NCI-H146 (cell line): ENCODE measurements at regions not wholly inside any gene's neighbourhood (a gene's known extent, or its start where the extent isn't known, plus 50 kb on each side); places are given as distances from the start of the nearest gene placed in this dataset.

Experiments
- DNase-seq: peaks from one replicate; lab custom pipeline; 2025; lab: John Stamatoyannopoulos, UW

DNA sequence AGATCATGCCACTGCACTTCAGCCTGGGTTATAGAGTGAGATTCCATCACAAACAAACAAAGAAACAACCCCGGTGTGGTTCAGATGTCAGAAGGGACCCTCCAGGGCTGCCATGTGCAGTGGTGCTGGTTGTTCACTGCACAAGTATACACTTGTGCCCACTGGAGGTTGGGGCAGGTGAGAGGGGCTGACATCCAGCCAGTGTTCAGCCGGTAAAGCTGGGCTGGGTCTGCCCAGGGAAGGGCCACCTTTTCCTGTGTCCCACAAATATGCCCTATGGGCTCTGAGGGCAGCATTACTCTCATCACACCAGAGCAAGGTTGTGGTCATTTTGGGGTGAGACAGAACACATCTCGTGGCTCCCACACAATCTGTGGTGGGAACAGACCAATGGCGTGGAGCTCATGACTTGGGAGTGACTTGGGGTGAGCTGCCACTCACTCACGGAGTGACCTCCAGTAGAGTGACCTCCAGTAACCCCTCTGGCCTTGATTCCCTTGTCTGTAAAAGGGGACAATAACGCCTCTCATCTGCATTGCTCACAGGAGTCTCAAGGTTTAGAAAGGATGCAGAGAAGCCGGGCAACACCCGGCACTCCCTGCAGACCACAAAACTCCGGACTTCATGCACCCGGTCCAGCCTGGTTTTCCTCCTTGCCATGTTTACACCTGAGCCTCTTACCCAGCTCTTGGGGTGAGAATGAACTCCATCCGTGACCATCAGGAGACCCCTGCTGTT is 69.0 kb upstream of the VRK1 start:
- DNase-seq: no peak

DNA sequence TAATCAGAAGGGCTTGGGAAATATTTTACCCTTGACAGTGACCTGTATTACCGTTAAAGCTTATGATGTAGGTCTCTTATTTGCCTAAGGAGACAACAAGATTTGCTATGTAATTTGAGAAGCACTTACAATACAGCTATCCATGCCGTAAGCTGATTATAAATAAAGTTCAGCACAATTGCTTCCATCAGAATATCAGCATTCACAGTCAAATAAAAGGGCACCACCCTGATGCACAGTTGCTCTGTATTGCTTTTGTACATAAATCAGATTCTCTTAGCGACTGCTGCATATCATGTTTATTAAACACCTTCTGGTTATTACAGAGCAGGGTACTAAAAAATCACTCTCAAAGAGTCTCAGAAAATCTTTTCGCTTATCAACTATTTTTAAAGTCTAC is 67.3 kb upstream of the VRK1 start:
- DNase-seq: no peak

DNA sequence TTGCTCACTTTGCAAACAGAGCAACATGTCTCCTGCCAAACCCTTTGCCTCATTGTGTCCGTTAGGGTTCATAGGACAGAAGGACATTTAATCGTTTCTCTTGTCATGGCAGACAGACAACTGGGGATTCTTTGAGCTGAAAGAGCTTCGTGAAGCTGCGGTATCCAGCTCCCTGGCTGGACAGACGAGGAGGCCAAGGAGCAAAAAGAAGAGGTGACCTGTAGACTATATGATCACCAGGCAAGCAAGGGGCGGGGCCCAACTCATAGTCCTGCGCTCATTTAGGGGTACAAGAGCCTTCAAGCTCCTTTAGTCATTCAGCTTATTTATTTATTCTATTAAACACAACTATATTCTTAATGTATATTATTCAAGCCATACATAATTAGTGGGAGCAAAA is 66.8 kb upstream of the VRK1 start:
- DNase-seq: no peak

DNA sequence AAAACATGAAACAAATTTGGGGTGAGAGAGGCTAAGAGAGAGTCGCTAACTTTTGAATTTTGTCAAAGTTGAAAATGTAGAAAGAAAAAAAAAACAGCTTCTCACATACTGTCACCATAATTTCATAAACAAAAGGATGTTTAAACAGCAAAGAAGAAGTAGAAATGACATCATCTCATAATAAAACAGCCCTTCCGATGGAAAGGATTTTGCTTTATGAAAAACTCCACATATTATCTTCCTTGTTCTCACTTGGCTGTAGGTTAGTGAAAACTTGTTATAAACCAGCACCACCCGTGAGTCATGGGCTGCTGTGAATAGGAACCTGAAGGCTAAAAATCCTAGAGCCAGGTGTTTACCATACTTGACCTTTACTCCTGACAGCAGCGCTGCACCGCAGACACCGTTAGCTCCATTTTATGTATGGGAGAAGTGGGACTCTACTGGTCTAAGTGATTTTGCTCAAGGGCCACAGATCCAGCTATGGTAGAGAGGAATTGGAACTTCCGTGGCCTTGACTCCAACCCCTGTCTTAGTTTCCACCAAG is 63.0 kb upstream of the VRK1 start:
- no peak for DNase-seq

DNA sequence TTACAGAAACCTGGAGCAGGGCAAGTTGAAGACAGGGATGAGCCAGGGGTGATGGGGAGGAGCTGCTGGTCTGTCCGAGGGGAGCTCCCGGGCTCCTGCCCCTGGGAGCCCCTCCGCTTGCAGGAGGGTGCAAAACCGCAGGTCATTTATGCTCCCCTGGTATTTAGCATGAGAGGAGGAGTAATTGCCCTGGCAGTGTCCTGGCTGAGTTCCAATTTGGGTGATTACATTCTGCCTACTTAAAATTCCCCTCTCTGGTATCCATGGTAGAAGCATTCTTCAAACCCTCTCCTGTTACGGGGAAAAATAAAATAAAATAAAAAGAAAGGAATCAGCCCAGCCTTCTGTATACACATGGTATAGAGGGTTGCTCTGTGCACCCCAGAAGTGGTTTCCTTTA is 61.7 kb upstream of the VRK1 start:
- DNase-seq: peak; percentile 26

DNA sequence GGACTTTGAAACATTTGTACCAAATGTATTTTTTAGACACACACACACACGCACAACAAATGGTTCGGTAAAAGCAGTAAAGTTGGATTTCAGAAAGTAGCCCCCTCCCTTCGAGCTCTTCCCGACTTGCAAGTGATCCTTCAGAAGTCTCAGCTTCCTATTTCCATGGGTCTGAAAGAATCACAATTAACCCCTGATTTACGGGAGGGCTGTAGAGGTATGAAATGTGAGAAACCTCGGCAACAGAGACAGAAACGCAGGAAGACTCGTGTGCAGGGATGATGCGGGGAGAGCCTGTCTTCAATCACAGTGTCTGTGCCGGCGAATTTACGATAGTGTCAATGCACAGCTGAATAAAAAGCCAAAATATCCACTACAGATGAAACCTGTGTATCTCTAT is 60.7 kb upstream of the VRK1 start:
- no peak for DNase-seq

DNA sequence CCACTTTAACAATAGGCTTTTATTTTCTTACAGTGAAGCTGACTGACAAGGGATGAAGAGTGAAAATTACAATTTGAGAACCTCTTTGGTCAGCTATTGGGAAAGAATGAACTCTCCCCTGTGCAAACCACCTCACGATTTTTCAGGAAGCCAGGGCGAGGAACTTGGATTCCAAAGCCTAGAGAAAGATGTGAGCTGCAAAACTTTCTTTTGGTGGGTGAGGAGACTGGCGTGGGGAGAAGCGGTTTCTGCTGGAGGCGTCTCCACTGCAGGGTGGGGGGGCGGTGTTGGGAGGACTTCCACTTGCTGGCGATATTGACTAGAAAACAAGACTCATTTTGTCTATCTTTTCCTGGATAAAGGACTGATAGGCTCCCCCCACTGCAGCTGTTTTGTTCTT is 59.3 kb upstream of the VRK1 start:
- DNase-seq: no peak

DNA sequence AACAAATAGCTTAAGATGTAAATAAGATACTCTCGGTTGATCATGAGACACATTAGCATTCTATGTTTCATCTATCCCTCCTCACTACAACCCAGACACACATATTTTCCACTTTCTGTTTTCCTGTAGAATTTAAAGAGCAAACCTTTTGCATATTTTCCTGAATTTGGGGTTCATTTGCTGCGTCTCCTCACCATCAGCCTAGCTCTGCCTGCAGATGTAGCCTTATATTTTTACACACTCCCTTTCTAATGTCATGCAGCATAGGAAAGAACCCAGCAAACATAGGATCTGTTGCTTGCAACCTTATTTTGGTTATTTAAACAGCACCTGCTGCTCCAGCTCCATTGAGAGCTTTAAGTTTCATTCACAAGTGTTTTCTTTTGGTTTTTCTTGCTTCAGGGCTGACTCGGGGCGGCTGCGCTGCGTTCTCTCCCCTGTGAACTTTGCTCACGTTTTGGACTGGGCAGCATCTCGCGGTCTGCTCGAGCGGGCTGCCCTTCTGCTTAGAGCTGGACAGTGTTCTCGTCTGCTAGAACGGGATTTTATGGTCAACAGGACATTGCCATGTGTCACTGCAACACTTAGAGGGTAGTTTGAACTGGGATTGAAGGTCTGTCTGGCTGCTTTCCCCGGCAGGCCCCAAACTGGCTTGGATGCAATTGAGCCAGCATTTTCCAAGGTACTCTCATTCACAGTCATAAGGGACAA is 57.8 kb upstream of the VRK1 start:
- DNase-seq: no peak

DNA sequence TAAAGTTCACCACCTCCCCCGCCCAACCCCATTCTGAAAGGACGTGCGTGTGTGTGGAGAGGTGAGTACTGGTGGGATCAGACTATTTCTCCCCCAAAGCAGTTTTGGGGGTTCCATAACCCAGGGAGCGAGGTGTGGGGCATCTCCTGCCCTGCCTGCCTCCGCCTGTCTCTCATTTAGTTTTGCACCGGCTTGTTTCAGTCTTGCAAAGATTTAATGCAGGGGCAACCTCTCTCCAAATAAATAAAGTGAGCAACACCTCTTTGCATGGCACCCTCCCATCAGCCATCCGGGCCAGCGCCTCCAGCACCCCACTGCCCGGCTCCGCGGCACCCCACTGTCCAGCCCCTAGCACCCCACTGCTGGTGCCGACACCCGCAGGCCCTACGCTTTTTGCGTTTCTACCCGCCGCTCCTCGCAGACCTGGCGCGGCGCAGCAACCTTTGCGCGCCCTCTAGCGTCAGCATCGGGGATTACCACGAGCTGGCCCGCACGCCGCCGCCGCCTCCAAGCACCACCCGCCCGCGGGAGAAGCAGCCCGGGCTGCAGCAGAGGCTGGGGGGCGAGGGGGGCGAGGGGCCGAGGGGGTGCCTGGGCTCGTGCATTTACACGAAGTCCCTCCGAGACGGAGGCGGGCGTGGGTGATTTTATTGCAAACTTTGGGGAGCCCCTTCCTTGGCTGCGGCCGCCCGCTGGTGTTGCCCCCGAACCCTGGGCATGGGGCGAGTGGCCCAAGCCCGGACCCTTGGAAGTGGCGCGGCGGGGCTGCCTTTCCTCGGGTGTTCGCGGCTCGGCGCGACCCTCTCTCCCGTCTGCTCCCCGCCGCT is 55.8 kb upstream of the VRK1 start:
- DNase-seq: peak; percentile 27

DNA sequence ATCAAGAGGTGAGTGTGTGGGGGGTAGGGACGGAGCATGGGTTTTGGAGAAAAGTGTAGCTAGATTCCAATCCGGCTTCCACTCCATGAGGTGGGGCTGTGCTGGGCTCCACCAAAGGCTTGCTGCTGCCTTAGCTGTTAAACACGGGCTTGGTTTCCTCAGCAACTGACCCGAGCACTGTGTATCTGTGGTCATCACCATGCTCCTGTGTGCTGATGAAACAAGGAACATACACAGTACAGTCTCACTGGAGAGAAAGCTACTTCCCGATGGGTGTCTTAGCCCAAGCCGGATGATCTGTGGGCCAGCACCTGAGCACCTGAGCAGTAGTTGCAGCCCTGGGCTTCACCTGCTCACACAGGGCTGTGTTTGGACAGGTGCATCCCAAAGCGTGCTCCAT is 52.9 kb upstream of the VRK1 start:
- no peak for DNase-seq

DNA sequence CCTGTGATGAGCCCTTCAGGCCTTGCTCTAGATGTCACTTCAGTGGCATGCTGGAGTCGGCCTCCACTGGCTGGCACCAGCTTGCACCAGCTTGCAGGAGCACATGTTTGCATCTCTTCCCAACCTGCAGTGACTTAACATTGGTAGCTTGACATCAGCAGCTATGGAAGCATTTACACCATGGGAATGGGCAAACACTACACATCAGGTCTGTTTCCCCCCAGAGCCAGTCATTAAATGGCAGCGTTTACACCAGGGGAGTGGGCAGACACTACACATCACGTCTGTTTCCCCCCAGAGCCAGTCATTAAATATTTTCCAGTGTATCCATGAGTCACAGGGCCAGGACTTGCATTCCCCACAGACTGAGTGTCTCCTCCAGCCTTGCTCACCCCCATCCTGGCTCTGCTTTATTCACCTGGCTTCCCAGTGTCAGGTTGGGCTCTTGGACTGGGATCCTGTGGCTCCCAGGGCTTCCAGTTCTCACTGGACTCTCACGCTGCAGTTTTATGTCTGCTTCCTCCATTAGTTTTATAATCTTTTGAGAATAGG is 51.6 kb upstream of the VRK1 start:
- DNase-seq: no peak

DNA sequence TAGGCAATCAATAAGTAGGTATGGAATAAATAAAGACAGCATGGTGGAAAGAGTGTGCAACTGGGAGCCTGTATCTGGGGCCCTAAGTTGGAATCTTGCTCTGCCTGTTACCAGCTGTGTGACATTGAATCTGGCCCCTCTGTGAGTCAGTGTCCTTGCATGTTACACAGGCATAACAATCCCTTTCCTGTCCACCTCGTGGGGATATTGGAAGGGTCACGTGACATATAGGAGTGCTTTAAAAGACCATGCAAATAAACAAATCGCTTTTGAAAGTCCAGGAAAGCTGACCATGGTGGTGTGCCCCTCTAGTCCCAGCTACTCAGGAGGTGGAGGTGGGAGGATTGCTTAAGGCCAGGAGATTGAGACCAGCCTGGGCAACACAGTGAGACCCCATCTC is 51.1 kb upstream of the VRK1 start:
- DNase-seq: no peak

DNA sequence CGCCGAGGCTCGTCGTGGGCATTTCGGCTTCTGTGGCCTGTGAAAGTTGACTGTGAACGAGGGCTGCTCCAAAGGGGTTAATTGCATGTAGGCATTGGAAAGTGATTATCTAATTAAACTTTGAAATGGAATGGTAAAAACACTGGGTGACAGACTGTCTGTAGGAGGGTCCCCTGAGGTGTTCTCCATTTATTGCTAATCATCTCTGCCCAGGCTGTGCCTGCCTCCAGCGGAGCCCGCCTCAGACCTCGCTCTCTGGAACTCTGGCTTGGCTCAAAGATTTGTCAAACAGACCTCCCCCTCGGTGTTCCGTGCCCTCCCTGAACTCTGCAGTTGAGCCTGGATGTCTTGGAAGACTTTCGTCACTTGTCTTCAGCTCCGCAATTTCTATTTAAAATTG is 50.2 kb upstream of the VRK1 start:
- no peak for DNase-seq
